CD4-positive, CD25-positive, alpha-beta regulatory T cell (primary cell): ENCODE measurements at regions not wholly inside any gene's neighbourhood (a gene's known extent, or its start where the extent isn't known, plus 50 kb on each side); places are given as distances from the start of the nearest gene placed in this dataset.
"Not testable (repeated sequence)": the region's sequence is repeated elsewhere in the genome, so short reads cannot be mapped to it uniquely, and the experiment has no call there.

Experiments
- ATAC-seq, 2 donors: fragments of 150-1000 bp; cut with Tn5 transposase; one replicate each; pipeline ENCODE4 v1.10.0; 2021; ENCODE audit warnings: low read depth in 2 of 2, moderate number of reproducible peaks in 2 of 2, moderate library complexity in 1 of 2
- DNase-seq, 3 donors: peaks; one replicate each; pipeline versions ENCODE4 v3.0.0 to v3.0.0-alpha.2; 2012 to 2022; ENCODE audit warnings: mixed read lengths in 1 of 3
- H3K27ac ChIP-seq: one replicate; pipeline ENCODE4 v1.7.0; 2013; ENCODE audit warnings: mild to moderate bottlenecking, low read length; ENCODE audit not compliant: insufficient read depth, poor library complexity, severe bottlenecking
- H3K27me3 ChIP-seq: one replicate; pipeline ENCODE4 v1.7.0; 2013; ENCODE audit warnings: low read length; ENCODE audit not compliant: control insufficient read depth, insufficient read depth
- H3K36me3 ChIP-seq: one replicate; pipeline ENCODE4 v1.7.0; 2013; ENCODE audit warnings: mild to moderate bottlenecking, low read length, moderate library complexity; ENCODE audit not compliant: control insufficient read depth, insufficient read depth
- H3K4me1 ChIP-seq: 2 replicates; pipeline ENCODE4 v1.7.0; 2013; ENCODE audit warnings: mild to moderate bottlenecking, low read length; ENCODE audit not compliant: insufficient read depth, control insufficient read depth, poor library complexity, severe bottlenecking
- H3K4me3 ChIP-seq: one replicate; pipeline ENCODE4 v1.7.0; 2013; ENCODE audit warnings: low read depth, mild to moderate bottlenecking, low read length, moderate library complexity
- H3K9me3 ChIP-seq, 2 experiments: 1 replicate in 1 of 2; 2 replicates in 1 of 2; pipeline ENCODE4 v1.7.0; 2013; ENCODE audit warnings: low read length in 2 of 2, mild to moderate bottlenecking in 1 of 2, moderate library complexity in 1 of 2; ENCODE audit not compliant: control insufficient read depth in 2 of 2
- H3K27ac Mint-ChIP-seq, 3 donors: one replicate each; pipeline ENCODE4 v1.8.0; 2020 to 2022; ENCODE audit warnings: mild to moderate bottlenecking in 3 of 3, mixed read lengths in 3 of 3, moderate library complexity in 2 of 3
- H3K27me3 Mint-ChIP-seq: one replicate; pipeline ENCODE4 v1.8.0; 2022; ENCODE audit warnings: mild to moderate bottlenecking, mixed read lengths
- H3K36me3 Mint-ChIP-seq: one replicate; pipeline ENCODE4 v1.8.0; 2020; ENCODE audit warnings: mixed read lengths
- H3K4me1 Mint-ChIP-seq, 4 donors: one replicate each; pipeline ENCODE4 v1.8.0; 2020 to 2022; ENCODE audit warnings: mixed read lengths in 4 of 4, mild to moderate bottlenecking in 1 of 4
- H3K4me3 Mint-ChIP-seq, 4 donors: one replicate each; pipeline ENCODE4 v1.8.0; 2020 to 2022; ENCODE audit warnings: mild to moderate bottlenecking in 4 of 4, mixed read lengths in 4 of 4, moderate library complexity in 3 of 4
- H3K9me3 Mint-ChIP-seq, 7 donors: one replicate each; pipeline ENCODE4 v1.8.0; 2020 to 2022; ENCODE audit warnings: mixed read lengths in 7 of 7, mild to moderate bottlenecking in 3 of 7, moderate library complexity in 2 of 7

- ATAC-seq (no peak), DNase-seq (no peak)
Measured at GRCh38 chr11:69894648-69895047, 75.4 kb upstream of the FGF3 start.

DNA sequence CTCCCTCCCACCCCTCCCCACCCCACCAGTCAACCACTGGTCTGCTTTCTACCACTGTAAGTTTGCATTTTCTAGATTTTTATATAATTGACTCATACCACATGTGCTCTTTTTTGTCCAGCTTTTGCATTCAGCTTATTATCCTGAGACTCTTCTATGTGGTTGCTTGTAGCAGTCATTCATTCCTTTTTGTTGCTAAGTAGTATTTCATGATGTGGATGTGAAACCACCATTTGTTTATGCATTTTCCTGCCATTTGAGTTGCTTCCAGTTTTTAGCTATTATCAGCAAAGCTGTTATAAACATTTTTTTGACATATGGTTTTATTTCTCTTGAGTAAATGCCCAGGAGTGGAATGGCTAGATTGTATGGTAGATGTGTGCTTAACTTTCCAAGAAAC is 77.0 kb upstream of the FGF3 start:
- no peaks in the 10 kb centered on the region for H3K27me3 ChIP-seq
- H3K9me3 Mint-ChIP-seq, result no peaks in the 10 kb centered on the region
- no peaks in the 10 kb centered on the region for H3K36me3 ChIP-seq
- H3K4me1 ChIP-seq, result no peaks in the 10 kb centered on the region
- no peaks in the 10 kb centered on the region for H3K9me3 ChIP-seq
- H3K36me3 Mint-ChIP-seq, result no peaks in the 10 kb centered on the region
- no peak overlapping the region for H3K4me3 ChIP-seq
- DNase-seq, result no peak
- no peak overlapping the region for H3K27ac Mint-ChIP-seq
- H3K27me3 Mint-ChIP-seq, result peaks cover 5% of the 10 kb centered on the region
- no peak for ATAC-seq
- H3K27ac ChIP-seq, result no peak overlapping the region
- no peak overlapping the region for H3K4me3 Mint-ChIP-seq
- H3K4me1 Mint-ChIP-seq, result no peaks in the 10 kb centered on the region

More at GRCh38 chr11:69894648-69895047, 75.4 kb upstream of the FGF3 start:
- no peak overlapping the region for H3K4me3 ChIP-seq
- no peaks in the 10 kb centered on the region for H3K36me3 Mint-ChIP-seq
- H3K27me3 Mint-ChIP-seq, result peaks cover 5% of the 10 kb centered on the region
- H3K9me3 Mint-ChIP-seq, result no peaks in the 10 kb centered on the region
- H3K4me1 Mint-ChIP-seq, result peaks cover 0 to 4% (median 0%) of the 10 kb centered on the region in 4 donors
- no peaks in the 10 kb centered on the region for H3K36me3 ChIP-seq
- H3K27ac Mint-ChIP-seq, result no peak overlapping the region
- no peak overlapping the region for H3K27ac ChIP-seq
- H3K4me3 Mint-ChIP-seq, result no peak overlapping the region
- no peaks in the 10 kb centered on the region for H3K27me3 ChIP-seq
- no peaks in the 10 kb centered on the region for H3K9me3 ChIP-seq
- H3K4me1 ChIP-seq, result no peaks in the 10 kb centered on the region

DNA sequence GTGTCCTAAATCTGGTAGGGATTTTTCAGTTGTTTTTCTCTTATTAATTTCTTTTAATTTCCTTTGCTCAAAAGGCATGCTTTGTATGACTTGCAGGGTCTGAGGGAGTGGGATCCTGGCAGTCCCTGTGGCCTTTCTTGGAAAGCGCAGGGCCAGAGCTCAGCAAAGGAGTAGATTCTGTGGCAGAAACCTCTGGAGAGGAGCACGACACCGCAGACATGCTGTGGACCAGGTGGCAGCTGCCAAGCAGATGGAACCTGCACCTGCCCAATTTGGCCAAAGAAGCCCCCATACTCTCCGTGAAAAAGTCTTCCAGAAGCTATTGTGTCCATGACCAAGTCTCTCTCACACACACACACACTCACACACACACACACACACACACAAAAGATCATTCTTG is 78.9 kb upstream of the FGF3 start:
- H3K9me3 Mint-ChIP-seq, result no peaks in the 10 kb centered on the region
- H3K36me3 Mint-ChIP-seq, result no peaks in the 10 kb centered on the region
- H3K4me3 Mint-ChIP-seq, result no peak overlapping the region
- Histone ChIP-seq H3K36me3 (no peaks in the 10 kb centered on the region), H3K4me3 (no peak overlapping the region), H3K4me1 (no peaks in the 10 kb centered on the region), H3K9me3 (no peaks in the 10 kb centered on the region), H3K27me3 (no peaks in the 10 kb centered on the region), H3K27ac (no peak overlapping the region)
- peaks cover 5% of the 10 kb centered on the region for H3K27me3 Mint-ChIP-seq
- no peak overlapping the region for H3K27ac Mint-ChIP-seq
- no peaks in the 10 kb centered on the region for H3K4me1 Mint-ChIP-seq
- DNase-seq (no peak), ATAC-seq (no peak)

DNA sequence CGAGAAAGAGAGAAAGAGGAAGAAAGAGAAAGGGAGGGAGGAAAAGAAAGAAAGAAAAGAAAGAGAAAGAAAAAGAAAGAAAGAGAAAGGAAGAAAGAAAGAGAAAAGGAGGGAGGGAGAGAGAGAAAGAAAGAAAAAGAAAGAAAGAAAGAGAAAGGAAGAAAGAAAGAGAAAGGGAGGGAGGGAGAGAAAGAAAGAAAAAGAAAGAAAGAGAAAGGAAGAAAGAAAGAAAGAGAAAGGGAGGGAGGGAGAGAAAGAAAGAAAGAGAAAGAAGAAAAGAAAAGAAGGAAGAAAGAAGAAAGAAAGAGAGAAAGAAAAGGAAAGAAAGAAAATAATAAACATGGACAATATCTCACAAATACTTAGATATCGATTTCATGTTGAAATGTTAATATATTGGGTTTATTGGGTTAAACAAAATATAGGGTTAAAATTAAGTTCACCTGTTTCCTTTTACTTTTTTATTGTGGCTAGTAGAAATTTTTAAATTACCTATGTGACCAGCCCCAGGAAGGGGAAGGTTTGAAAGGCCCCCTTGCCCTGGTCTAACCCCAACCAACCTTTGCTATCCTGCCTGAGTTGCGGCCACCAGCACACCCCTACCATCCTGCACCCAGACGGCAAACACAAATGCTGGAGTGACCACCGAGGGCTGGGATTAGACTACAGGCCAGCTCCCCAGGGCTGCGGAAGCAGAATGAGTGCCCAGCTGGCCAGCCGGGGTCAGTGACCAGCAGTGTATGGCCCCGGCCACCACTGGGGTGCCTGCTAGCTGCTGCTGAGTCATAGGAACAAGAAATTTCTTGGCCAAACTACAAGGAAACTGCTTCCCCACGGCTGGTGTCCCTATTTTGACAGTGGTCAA is 81.0 kb upstream of the FGF3 start:
- ATAC-seq, result no peak
- no peaks in the 10 kb centered on the region for H3K4me1 Mint-ChIP-seq
- DNase-seq, result no peak
- no peak overlapping the region for H3K27ac ChIP-seq
- no peak overlapping the region for H3K27ac Mint-ChIP-seq
- no peak overlapping the region for H3K4me3 Mint-ChIP-seq
- no peaks in the 10 kb centered on the region for H3K36me3 Mint-ChIP-seq
- H3K4me3 ChIP-seq, result no peak overlapping the region
- no peaks in the 10 kb centered on the region for H3K9me3 ChIP-seq
- H3K27me3 Mint-ChIP-seq, result peaks cover 1% of the 10 kb centered on the region
- H3K4me1 ChIP-seq, result no peaks in the 10 kb centered on the region
- no peaks in the 10 kb centered on the region for H3K27me3 ChIP-seq
- H3K9me3 Mint-ChIP-seq, result no peaks in the 10 kb centered on the region
- no peaks in the 10 kb centered on the region for H3K36me3 ChIP-seq

DNA sequence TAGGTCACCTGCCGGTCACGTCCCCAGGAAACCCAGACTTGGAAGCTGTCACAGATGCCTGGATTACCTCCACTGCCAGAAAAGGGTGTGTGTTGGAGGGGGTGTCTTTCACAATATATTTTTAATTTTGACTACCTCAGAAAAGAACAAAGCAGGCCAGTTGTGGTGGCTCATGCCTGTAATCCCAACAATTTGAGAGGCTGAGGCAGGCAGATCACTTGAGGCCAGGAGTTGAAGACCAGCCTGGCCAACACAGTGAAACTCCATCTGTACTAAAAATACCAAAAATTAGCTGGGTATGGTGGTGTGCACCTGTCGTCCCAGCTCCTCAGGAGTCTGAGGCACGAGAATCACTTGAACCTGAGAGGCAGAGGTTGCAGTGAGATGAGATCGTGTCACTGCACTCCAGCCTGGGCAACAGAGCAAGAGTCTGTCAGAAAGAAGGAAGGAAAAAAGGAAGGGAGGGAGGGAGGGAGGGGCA is 81.6 kb upstream of the FGF3 start:
- not testable (repeated sequence) for ATAC-seq

DNA sequence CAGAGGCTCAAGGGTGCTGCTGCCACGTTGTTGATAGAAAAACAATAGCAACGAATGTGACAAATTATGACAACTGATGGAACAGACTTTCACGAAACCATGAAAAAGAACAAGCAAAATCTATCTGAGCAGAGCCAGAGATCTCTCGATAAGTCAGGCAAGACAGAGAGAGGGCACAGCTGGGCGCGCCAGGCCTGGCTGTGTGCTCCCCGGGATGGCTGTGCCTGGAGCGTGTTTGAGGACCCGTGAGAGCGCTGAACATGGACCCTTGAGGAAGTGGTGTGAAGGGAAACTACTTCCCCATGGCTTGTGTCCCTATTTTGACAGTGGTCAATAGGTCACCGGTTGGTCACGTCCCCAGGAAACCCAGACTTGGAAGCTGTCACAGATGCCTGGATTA is 83.1 kb upstream of the FGF3 start:
- Mint-ChIP-seq H3K27me3 (no peaks in the 10 kb centered on the region), H3K36me3 (no peaks in the 10 kb centered on the region), H3K4me1 (no peaks in the 10 kb centered on the region), H3K4me3 (no peak overlapping the region), H3K9me3 (no peaks in the 10 kb centered on the region), H3K27ac (no peak overlapping the region)
- H3K4me1 ChIP-seq, result no peaks in the 10 kb centered on the region
- H3K27me3 ChIP-seq, result no peaks in the 10 kb centered on the region
- H3K27ac ChIP-seq, result no peak overlapping the region
- H3K9me3 ChIP-seq, result no peaks in the 10 kb centered on the region
- DNase-seq (no peak), ATAC-seq (no peak)
- H3K36me3 ChIP-seq, result no peaks in the 10 kb centered on the region
- no peak overlapping the region for H3K4me3 ChIP-seq

More for the DNA sequence above, 81.6 kb upstream of the FGF3 start:
- H3K36me3 ChIP-seq, H3K4me3 Mint-ChIP-seq, H3K4me1 Mint-ChIP-seq, H3K36me3 Mint-ChIP-seq, H3K9me3 ChIP-seq, H3K27ac Mint-ChIP-seq, H3K27me3 ChIP-seq, H3K27me3 Mint-ChIP-seq, H3K27ac ChIP-seq, H3K9me3 Mint-ChIP-seq, H3K4me3 ChIP-seq, DNase-seq, H3K4me1 ChIP-seq: not testable (repeated sequence)

DNA sequence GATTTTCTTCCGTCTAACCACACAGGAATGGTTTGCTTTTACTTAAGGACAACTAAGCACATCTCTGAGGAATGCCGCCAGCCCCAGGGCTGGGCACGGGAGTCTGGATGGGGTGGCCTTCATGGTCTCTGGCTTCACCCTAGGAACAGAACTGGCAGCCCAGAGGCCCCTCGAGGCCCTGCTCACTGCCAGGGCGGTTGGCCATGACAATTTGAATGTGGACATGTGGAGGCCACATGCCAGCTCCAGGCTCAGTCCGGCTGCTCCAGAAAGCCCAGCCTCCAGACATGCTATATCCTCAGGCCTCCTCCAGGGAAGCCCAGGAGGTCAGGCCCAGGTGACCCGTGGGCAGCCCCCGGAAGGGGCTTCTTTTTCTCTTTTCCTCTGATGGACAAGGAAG is 84.0 kb upstream of the FGF3 start:
- H3K27me3 Mint-ChIP-seq, result peaks cover 1% of the 10 kb centered on the region
- Histone ChIP-seq H3K36me3 (no peaks in the 10 kb centered on the region), H3K9me3 (no peaks in the 10 kb centered on the region), H3K27me3 (no peaks in the 10 kb centered on the region), H3K27ac (no peak overlapping the region), H3K4me3 (no peak overlapping the region), H3K4me1 (no peaks in the 10 kb centered on the region)
- no peak overlapping the region for H3K4me3 Mint-ChIP-seq
- H3K9me3 Mint-ChIP-seq, result no peaks in the 10 kb centered on the region
- ATAC-seq, result no peak
- no peaks in the 10 kb centered on the region for H3K4me1 Mint-ChIP-seq
- DNase-seq, result no peak
- H3K27ac Mint-ChIP-seq, result no peak overlapping the region
- no peaks in the 10 kb centered on the region for H3K36me3 Mint-ChIP-seq
